Karpas-422 (cell line): ENCODE measurements at regions not wholly inside any gene's neighbourhood (a gene's known extent, or its start where the extent isn't known, plus 50 kb on each side); places are given as distances from the start of the nearest gene placed in this dataset.

Experiments
- DNase-seq: peaks from one replicate; pipeline ENCODE4 v3.0.0-alpha.2; 2015
- H2AFZ ChIP-seq: fragments of 200-600 bp; sonication (generic); 2 replicates; pipeline ENCODE4 v1.6.1; 2014; ENCODE audit warnings: antibody characterized with exemption, low read length, mixed read lengths
- H3K27ac ChIP-seq: fragments of 200-600 bp; sonication (generic); 2 replicates; pipeline ENCODE4 v1.5.1; 2014; ENCODE audit warnings: mild to moderate bottlenecking, low read length, moderate library complexity
- H3K27me3 ChIP-seq: fragments of 200-600 bp; sonication (generic); 2 replicates; pipeline ENCODE4 v1.6.1; 2014; ENCODE audit warnings: low read length, mixed read lengths
- H3K36me3 ChIP-seq: fragments of 200-600 bp; sonication (generic); 2 replicates; pipeline ENCODE4 v1.6.1; 2014; ENCODE audit warnings: low read length, mixed read lengths; ENCODE audit not compliant: insufficient read depth
- H3K4me1 ChIP-seq: fragments of 200-600 bp; sonication (generic); 2 replicates; pipeline ENCODE4 v1.6.1; 2014; ENCODE audit warnings: mild to moderate bottlenecking, low read length, mixed read lengths
- H3K4me2 ChIP-seq: fragments of 200-600 bp; sonication (generic); 2 replicates; pipeline ENCODE4 v1.6.1; 2014; ENCODE audit warnings: low read length, low read depth, mild to moderate bottlenecking; ENCODE audit not compliant: poor library complexity, severe bottlenecking
- H3K4me3 ChIP-seq: fragments of 200-600 bp; sonication (generic); 2 replicates; pipeline ENCODE4 v1.5.1; 2014; ENCODE audit warnings: mild to moderate bottlenecking, antibody characterized with exemption, low read length, mixed read lengths
- H3K79me2 ChIP-seq: fragments of 200-600 bp; sonication (generic); 2 replicates; pipeline ENCODE4 v1.6.1; 2014; ENCODE audit warnings: mild to moderate bottlenecking, low read length, mixed read lengths
- H3K9ac ChIP-seq: fragments of 200-600 bp; sonication (generic); 2 replicates; pipeline ENCODE4 v1.6.0; 2014; ENCODE audit warnings: low read length
- H3K9me2 ChIP-seq: fragments of 200-600 bp; sonication (generic), shearing (Covaris generic); replicated peaks from 2 replicates; pipeline ENCODE4 v1.6.0; 2014; ENCODE audit warnings: mild to moderate bottlenecking, low read length, moderate library complexity; ENCODE audit not compliant: insufficient read depth
- H3K9me3 ChIP-seq: fragments of 300-700, 200-600 bp; sonication (generic); 2 replicates; pipeline ENCODE4 v1.6.1; 2014; ENCODE audit warnings: low read length, mixed read lengths
- H4K20me1 ChIP-seq: fragments of 200-600 bp; sonication (generic); 2 replicates; pipeline ENCODE4 v1.6.1; 2014; ENCODE audit warnings: mild to moderate bottlenecking, antibody characterized with exemption, low read length, low read depth; ENCODE audit not compliant: insufficient read depth

DNA sequence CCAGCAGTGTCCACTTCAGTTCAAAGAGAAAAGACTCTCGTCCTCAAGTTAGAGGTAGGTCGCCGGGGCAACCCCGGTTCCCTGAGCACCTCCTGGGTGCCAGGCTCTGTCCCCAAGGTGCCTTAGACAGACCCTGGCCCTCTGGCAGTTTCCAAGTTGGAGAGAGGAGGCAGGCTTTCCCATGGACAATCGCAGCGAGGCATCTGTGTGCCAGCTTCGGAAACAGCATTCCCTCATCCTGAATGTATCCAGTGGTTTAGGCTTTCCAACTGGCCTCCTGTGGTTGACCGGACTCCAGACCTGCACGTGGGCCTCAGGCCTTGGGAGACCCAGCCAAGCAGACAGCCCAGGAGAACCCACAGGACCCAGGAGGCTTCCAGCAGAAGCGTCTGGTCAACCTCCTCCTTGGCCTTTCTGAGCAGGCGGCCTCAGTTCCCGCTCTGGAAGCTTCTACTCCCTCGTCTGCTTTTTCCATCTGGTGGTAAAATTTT lies 70.3 kb downstream of the KCNF1 start:
- no peak overlapping the region for H3K27ac ChIP-seq
- no peaks in the 10 kb centered on the region for H3K36me3 ChIP-seq

DNA sequence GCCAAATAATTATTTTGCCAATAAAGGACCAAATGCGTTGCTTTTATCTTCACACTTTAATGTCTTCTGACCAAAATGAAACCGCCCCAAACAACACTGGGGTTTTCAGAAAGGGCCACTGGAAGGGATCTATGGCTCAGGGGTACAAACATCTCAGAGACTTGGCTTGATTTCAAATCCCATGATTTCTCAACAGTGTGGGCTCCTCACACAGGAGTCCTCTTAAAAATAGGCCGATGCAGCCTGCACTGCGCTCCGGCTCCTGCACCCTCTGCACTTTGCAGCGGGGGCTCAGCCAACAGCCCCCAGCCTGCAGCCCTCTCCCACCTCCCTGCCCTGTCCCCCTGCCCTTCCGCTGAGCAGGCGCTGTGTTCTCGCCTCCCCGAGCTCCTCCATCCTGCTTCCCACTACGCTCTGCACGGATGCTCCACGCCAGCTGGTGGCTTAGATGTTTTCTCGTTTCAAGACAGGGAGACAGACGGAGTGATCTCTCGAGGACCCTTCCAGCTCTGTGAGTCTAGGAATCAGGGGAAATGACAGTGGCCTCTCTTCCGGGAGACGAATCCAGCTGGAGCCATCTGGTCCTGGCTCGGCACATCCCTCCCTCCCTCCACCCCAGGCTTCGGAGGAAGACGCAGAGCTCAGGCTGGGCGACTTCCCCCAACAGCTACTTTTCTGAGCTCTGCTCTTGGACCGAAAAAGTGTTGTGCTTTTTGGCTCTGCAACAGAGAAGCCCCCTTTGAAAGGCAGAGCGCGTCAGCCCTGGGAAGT lies 71.4 kb downstream of the KCNF1 start:
- no peaks in the 10 kb centered on the region for H3K9me2 ChIP-seq
- no peaks in the 10 kb centered on the region for H3K27me3 ChIP-seq
- no peaks in the 10 kb centered on the region for H4K20me1 ChIP-seq
- no peaks in the 10 kb centered on the region for H3K9me3 ChIP-seq
- no peak for DNase-seq
- no peaks in the 10 kb centered on the region for H3K36me3 ChIP-seq
- H2AFZ ChIP-seq = no peak overlapping the region
- H3K4me3 ChIP-seq = no peak overlapping the region
- H3K27ac ChIP-seq = no peak overlapping the region
- no peaks in the 10 kb centered on the region for H3K79me2 ChIP-seq
- no peak overlapping the region for H3K9ac ChIP-seq
- no peak overlapping the region for H3K4me2 ChIP-seq
- no peaks in the 10 kb centered on the region for H3K4me1 ChIP-seq

More for the DNA sequence above, 70.3 kb downstream of the KCNF1 start:
- no peaks in the 10 kb centered on the region for H3K79me2 ChIP-seq
- no peaks in the 10 kb centered on the region for H4K20me1 ChIP-seq
- H3K9me3 ChIP-seq = no peaks in the 10 kb centered on the region
- no peak overlapping the region for H3K4me3 ChIP-seq
- H3K27me3 ChIP-seq = no peaks in the 10 kb centered on the region
- no peaks in the 10 kb centered on the region for H3K9me2 ChIP-seq
- no peaks in the 10 kb centered on the region for H3K4me1 ChIP-seq
- H3K4me2 ChIP-seq = no peak overlapping the region
- H2AFZ ChIP-seq = no peak overlapping the region
- DNase-seq = no peak
- no peak overlapping the region for H3K9ac ChIP-seq

- H3K4me2 ChIP-seq = no peak overlapping the region
- H3K4me1 ChIP-seq = no peaks in the 10 kb centered on the region
- no peaks in the 10 kb centered on the region for H3K79me2 ChIP-seq
- no peaks in the 10 kb centered on the region for H3K9me2 ChIP-seq
- H4K20me1 ChIP-seq = no peaks in the 10 kb centered on the region
- no peaks in the 10 kb centered on the region for H3K9me3 ChIP-seq
- H3K27ac ChIP-seq = no peak overlapping the region
- H3K36me3 ChIP-seq = no peaks in the 10 kb centered on the region
- no peaks in the 10 kb centered on the region for H3K27me3 ChIP-seq
- no peak overlapping the region for H2AFZ ChIP-seq
- H3K9ac ChIP-seq = no peak overlapping the region
- DNase-seq = no peak
- H3K4me3 ChIP-seq = no peak overlapping the region
These were observed 72.0 kb downstream of the KCNF1 start for GRCh38 chr2:10983711-10984110.

DNA sequence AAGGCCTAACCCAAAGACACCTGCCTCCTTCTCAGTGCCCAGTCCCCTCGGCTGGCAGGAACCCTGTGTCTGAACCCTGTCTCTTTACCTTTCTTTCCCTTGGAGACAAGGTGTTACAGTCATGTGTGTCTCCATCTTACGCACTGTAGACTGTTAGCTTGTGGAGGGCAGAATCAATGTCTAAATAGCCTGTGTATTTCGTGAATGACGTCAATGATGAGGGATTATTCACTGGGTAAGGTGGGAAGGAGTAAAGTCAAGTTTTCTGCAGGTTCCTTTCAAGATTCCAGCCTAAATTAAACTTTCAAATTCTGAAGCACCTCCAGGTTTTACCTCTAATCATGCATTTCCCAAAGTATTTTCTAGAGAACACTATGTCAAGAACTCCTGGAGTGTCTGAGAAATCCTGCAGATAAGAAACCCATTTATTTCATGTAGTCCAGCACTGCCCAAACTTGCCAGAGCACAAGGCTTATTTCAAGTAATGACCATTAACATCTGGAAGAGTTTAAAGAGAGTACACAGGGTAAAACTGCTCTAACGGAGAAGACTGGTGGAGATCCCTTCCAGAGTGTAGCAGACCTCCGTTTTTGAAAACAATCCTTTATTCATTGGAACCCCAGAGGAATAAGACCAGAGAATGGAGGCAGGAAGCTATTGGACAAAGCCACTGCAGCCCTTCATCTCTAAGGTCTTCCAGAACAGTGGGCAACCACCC lies 72.8 kb downstream of the KCNF1 start:
- Histone ChIP-seq H3K79me2 (no peaks in the 10 kb centered on the region), H3K9ac (no peak overlapping the region), H3K4me2 (no peak overlapping the region)

GRCh38 chr2:10985260-10985659 lies 73.5 kb downstream of the KCNF1 start:
- H3K9ac ChIP-seq = no peak overlapping the region
- no peaks in the 10 kb centered on the region for H3K4me1 ChIP-seq
- H4K20me1 ChIP-seq = no peaks in the 10 kb centered on the region
- DNase-seq = no peak
- no peaks in the 10 kb centered on the region for H3K9me2 ChIP-seq
- no peaks in the 10 kb centered on the region for H3K9me3 ChIP-seq
- no peaks in the 10 kb centered on the region for H3K79me2 ChIP-seq
- H2AFZ ChIP-seq = no peak overlapping the region
- H3K4me3 ChIP-seq = no peak overlapping the region
- H3K36me3 ChIP-seq = no peaks in the 10 kb centered on the region
- no peak overlapping the region for H3K4me2 ChIP-seq
- H3K27me3 ChIP-seq = no peaks in the 10 kb centered on the region
- no peak overlapping the region for H3K27ac ChIP-seq

More for the DNA sequence above, 72.8 kb downstream of the KCNF1 start:
- H4K20me1 ChIP-seq = no peaks in the 10 kb centered on the region
- no peak overlapping the region for H3K4me3 ChIP-seq
- H3K27me3 ChIP-seq = no peaks in the 10 kb centered on the region
- H3K9me3 ChIP-seq = no peaks in the 10 kb centered on the region
- no peaks in the 10 kb centered on the region for H3K36me3 ChIP-seq
- H3K27ac ChIP-seq = no peak overlapping the region
- no peaks in the 10 kb centered on the region for H3K9me2 ChIP-seq
- no peak overlapping the region for H2AFZ ChIP-seq
- H3K4me1 ChIP-seq = no peaks in the 10 kb centered on the region
- no peak for DNase-seq

GRCh38 chr2:10985901-10986535 lies 74.3 kb downstream of the KCNF1 start:
- Histone ChIP-seq H3K4me3 (no peak overlapping the region), H3K4me1 (no peaks in the 10 kb centered on the region), H3K4me2 (no peak overlapping the region), H2AFZ (no peak overlapping the region), H3K9me3 (no peaks in the 10 kb centered on the region), H3K79me2 (no peaks in the 10 kb centered on the region), H3K9me2 (no peaks in the 10 kb centered on the region), H3K36me3 (no peaks in the 10 kb centered on the region), H4K20me1 (no peaks in the 10 kb centered on the region), H3K27ac (no peak overlapping the region), H3K9ac (no peak overlapping the region), H3K27me3 (no peaks in the 10 kb centered on the region)
- DNase-seq = no peak

GRCh38 chr2:10987439-10987838 lies 75.7 kb downstream of the KCNF1 start:
- no peak overlapping the region for H3K4me2 ChIP-seq
- H3K4me3 ChIP-seq = no peak overlapping the region
- no peaks in the 10 kb centered on the region for H3K9me3 ChIP-seq
- no peaks in the 10 kb centered on the region for H3K36me3 ChIP-seq
- H3K27ac ChIP-seq = no peak overlapping the region
- H3K79me2 ChIP-seq = no peaks in the 10 kb centered on the region
- no peaks in the 10 kb centered on the region for H3K27me3 ChIP-seq
- no peak overlapping the region for H2AFZ ChIP-seq
- H4K20me1 ChIP-seq = no peaks in the 10 kb centered on the region
- no peaks in the 10 kb centered on the region for H3K4me1 ChIP-seq
- no peak for DNase-seq
- no peaks in the 10 kb centered on the region for H3K9me2 ChIP-seq
- H3K9ac ChIP-seq = no peak overlapping the region

- H3K9ac ChIP-seq = no peak overlapping the region
- H3K27me3 ChIP-seq = no peaks in the 10 kb centered on the region
- H3K4me3 ChIP-seq = no peak overlapping the region
- H3K4me1 ChIP-seq = no peaks in the 10 kb centered on the region
- H3K9me2 ChIP-seq = no peaks in the 10 kb centered on the region
- H3K27ac ChIP-seq = no peak overlapping the region
- H2AFZ ChIP-seq = no peak overlapping the region
- H3K9me3 ChIP-seq = no peaks in the 10 kb centered on the region
- H3K4me2 ChIP-seq = no peak overlapping the region
- no peaks in the 10 kb centered on the region for H4K20me1 ChIP-seq
- H3K36me3 ChIP-seq = no peaks in the 10 kb centered on the region
- DNase-seq = no peak
- H3K79me2 ChIP-seq = no peaks in the 10 kb centered on the region
These were observed 76.1 kb downstream of the KCNF1 start for GRCh38 chr2:10987861-10988260.
